Stimulated activated CD8-positive, alpha-beta memory T cell treated with anti-CD3 and anti-CD28 coated beads, Interleukin-12 subunit alpha, Interleukin-12 subunit beta, amount 100 ng/mL, for 24 hours (primary cell): ENCODE measurements at regions not wholly inside any gene's neighbourhood (a gene's known extent, or its start where the extent isn't known, plus 50 kb on each side); places are given as distances from the start of the nearest gene placed in this dataset.

Experiments used
- DNase-seq: peaks from one replicate; pipeline ENCODE4 v3.0.0-alpha.2; 2020; ENCODE audit errors: extremely low read depth

DNA sequence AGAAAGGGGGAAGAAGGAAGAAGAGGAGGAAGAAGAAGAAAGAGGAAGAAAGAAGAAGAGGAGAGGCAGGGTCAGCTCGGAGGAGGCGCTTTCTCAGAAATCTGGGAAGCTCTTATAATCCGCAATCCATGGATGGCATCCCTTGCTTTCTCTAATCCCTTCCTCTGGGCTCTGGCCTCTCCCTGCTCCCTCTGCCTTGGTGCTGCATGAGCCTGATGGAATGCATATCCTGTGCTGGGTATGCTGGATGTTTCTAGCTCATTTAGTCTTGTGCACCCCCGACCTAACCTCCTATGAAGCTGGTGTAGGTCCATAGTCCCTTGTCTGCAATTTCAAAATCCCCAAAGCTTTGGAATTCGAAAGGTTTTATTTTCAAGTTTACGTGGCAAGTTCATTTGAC lies 94.2 kb upstream of the MYL2 start:
- DNase-seq, result no peak

GRCh38 chr12:111012918-111013317 lies 92.5 kb upstream of the MYL2 start:
- no peak for DNase-seq

GRCh38 chr12:111011999-111012600 lies 91.7 kb upstream of the MYL2 start:
- DNase-seq, result no peak

GRCh38 chr12:111010916-111011657 lies 90.7 kb upstream of the MYL2 start:
- no peak for DNase-seq

DNA sequence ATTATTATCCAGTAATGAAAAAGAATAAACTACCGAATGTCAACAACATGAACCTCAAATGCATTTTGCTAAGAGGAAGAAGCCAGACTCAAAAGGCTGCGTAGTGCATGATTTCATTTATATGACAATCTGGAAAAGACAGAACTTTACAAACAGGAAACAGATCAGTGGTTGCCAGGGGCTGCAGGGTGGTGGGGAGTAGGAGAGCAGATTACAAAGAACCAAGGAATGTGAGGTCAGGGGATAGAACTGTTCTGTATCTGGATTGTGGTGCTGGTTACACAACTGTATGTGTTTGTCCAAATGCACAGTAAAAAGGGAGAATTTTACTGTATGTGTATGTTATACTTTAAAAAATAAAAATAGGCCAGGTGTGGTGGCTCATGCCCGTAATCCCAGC lies 89.7 kb upstream of the MYL2 start:
- no peak for DNase-seq

DNA sequence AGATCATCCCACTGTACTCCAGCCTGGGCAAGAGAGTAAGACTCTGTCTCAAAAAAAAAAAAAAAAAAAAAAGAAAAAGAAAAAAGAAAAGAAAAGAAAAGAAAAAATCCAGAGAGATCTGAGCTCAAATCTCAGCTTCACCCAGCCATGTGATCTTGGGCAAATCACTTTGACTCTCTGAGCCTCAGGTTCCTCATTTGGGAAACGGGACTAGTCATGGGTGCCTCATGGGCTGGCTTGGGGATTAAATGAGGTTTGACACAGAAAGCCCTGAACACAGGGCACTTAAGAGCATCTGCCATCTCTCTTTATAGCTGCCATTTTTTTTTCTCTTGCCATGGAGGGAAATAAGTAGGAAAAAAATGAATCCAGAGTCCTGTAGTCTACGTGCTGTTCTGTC lies 86.2 kb upstream of the MYL2 start:
- DNase-seq, result no peak

GRCh38 chr12:110998971-110999370 lies 78.6 kb upstream of the MYL2 start:
- no peak for DNase-seq

- no peak for DNase-seq
Observed at GRCh38 chr12:110998165-110998564, 77.8 kb upstream of the MYL2 start.

DNA sequence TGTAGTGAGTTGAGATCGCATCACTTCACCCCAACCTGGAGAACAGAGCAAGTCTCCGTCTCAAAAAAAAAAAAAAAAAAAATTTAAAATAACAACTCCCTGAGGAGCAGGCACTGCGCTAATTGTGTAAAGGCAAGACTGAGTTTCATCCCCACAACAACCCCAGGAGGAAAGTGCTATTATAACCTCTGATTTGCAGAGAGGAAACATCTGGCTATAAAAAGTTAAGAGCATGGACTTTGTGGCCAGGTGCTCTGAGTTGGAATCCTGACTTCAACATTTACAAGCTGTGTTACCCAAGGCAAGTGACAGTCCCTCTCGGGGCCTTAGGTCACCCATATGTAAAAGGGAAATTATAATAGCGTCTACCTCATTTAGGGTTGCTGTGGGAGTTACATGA lies 76.0 kb upstream of the MYL2 start:
- DNase-seq, result no peak

DNA sequence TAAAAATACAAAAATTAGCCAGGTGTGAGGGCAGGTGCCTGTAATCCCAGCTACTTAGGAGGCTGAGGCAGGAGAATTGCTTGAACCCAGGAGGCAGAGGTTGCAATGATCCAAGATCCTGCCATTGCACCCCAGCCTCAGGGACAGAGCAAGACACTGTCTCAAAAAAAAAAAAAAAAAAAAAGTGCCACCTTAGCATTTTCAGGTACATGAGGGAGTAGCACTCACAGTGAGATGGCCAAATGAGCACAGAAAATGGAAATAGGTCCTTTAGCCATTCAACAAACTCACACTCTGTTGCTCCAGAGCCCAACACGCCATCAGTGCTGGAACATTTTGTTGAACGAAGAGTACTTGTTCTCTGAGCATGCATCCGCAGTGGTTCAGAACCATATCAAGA lies 75.2 kb upstream of the MYL2 start:
- DNase-seq, result no peak

DNA sequence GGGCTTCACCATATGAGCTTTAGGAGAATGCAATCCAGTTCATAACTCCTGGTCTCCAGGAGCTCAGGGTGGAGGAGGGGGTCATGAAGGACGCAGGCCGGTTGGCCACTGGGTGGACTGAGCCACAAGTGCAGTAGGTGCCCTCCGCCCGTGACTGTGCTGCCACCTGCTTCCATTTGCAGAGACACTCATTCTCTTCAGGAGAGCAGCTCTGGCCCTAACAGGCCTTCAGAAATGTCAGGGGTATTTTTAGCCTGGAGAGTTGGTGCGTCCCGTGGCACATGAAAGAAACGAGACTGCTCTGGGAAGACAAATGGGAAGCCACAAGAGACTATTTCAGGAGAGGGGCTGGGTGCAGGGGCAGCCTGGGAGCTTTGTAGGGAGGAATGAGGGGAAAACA lies 74.6 kb upstream of the MYL2 start:
- no peak for DNase-seq

DNA sequence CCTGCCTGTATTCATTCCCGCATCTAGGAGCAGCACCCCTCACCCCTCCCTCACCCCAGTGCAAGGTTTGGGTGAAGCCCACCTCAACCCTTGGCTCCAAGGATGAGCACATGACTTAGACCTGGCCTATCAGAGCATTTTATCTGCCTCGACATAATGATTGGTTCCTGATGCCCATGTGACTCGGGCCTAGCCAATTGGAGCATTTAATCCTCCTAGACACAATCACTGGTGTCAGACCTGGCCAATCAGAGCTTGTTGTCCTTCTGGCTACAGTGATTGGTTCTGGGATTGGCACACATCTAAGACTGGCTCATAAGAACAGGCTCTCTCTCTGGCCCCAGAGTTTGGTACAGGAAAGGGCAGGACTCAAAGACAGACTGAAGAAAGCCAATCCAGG lies 73.1 kb upstream of the MYL2 start:
- DNase-seq, result no peak

DNA sequence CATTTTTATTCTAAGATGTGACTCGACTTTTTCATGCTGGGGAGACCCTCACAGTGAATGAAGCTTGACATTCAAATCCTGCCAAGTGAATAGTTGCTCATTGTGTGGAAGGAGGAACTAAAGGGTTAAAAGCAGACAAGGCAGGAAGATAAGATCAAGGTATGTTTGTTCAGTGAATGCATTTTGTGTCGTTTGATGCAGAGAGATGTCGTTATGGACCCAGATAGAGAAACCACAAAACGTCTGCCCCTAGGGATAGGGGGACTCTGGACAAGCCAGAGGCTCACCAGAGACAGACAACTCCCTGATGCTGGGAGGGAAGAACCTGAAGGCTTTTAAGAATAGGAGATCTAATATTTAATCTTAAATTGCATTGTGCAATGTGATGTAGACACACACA lies 72.5 kb upstream of the MYL2 start:
- no peak for DNase-seq

DNA sequence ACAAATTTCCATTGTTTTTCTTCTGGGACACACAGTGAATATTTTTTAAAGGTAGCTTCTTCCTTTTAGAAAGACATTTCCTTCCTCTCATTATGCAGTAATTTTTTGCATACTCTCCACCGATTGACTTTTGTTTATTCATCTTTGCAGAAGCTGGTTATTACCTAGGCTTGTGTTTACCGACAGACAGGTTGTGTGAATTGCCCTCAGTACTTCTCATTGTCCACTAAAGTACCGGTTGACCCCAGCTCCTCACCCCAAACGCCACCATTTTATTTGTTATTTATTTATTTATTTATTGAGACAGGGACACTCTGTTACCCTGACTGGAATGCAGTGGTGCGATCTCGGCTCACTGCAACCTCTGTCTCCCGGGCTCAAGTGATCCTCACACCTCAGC lies 63.4 kb upstream of the MYL2 start:
- no peak for DNase-seq

DNA sequence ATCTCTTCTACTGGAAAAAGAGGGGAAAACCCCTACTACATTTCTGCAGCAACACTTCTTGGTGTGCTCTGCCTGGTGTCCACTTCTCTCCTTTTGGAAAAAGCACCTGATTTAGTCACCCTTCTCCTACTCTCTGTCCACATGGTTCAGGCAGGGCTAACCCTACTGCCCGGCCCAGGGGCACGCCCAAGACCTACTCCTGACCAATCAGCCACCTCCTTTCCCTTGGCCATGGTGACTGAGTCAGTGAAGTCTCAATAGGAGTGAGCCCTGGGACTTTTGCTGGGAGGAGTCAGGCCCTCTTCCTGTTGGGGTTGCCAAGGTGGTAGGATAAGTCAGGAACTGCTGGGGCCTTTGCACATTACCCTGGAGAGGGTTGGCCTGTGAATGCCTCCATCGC lies 52.5 kb upstream of the MYL2 start:
- no peak for DNase-seq

GRCh38 chr12:110971936-110972335 lies 51.6 kb upstream of the MYL2 start:
- no peak for DNase-seq

DNA sequence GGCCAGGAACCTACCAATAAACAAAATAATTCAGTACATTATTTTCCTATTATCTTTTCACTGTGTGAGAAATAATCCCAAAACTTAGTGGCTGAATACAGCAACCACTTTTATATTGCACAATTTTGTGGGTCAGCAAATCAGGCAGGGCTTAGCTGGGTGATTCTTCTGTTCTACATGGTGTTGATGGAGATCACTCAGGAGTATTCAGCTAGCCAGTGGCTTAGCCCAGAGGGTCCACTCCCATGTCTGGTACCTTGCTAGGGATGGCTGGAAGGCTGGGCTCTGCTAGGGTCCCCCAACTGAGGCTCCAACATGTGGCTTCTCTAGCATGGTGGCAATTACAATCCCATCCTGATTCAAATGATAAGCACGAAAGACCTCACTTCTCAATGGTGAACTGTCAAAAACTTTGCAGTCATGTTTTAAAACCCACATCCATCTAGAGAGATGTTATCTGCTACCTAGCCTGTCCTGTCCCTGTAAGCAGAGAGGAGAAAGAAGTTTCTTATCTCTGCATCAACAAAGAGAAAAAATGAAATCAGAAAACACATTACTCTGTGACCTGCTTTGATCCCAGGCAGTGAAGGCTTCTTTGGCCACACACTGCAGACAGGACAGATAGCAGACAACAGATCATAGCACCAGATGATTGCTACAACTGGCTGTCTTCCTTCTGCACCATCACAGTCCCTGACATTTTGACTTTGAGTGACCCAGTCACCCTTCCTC lies 51.0 kb upstream of the MYL2 start:
- DNase-seq, result no peak
